IMR-90 (cell line): ENCODE measurements at regions not wholly inside any gene's neighbourhood (a gene's known extent, or its start where the extent isn't known, plus 50 kb on each side); places are given as distances from the start of the nearest gene placed in this dataset.

Experiments
- ATAC-seq: fragments of 200-7000 bp; cut with Tn5 transposase; 2 replicates; pipeline ENCODE4 v1.9.1; 2020; ENCODE audit warnings: low read depth, mild to moderate bottlenecking, moderate library complexity
- BruUV-seq: library from RNA; stranded (reverse); fragments of 400-500 nt; replicated peaks from 2 replicates; lab custom pipeline; 2021; lab: Mats Ljungman, UMichigan
- CTCF ChIA-PET: fragments of 300-600 bp; formaldehyde crosslinking; extraction: SDS; loops from one replicate; lab custom pipeline; 2021; ENCODE audit warnings: antibody characterized with exemption; lab: Yijun Ruan, JAX
- POLR2A ChIA-PET: fragments of 300-600 bp; sonication (Branson Sonifier 250); formaldehyde crosslinking; loops from one replicate; lab custom pipeline; 2022; ENCODE audit warnings: antibody characterized with exemption; ENCODE audit not compliant: unreplicated experiment; lab: Charles Lee
- DNase-seq: peaks from one replicate; pipeline ENCODE4 v3.0.0; 2013
- H2AFZ ChIP-seq: replicated peaks from 2 replicates; pipeline ENCODE3; 2013; ENCODE audit warnings: low read length, mild to moderate bottlenecking; ENCODE audit not compliant: poor library complexity
- H2AK5ac ChIP-seq: 2 replicates; pipeline ENCODE4 v1.6.1; 2013; ENCODE audit warnings: low read depth, low read length, inconsistent platforms
- H2AK9ac ChIP-seq: replicated peaks from 2 replicates; pipeline ENCODE3; 2013; ENCODE audit warnings: mild to moderate bottlenecking, low read depth, low read length, moderate library complexity; ENCODE audit not compliant: poor library complexity
- H2BK120ac ChIP-seq: 2 replicates; pipeline ENCODE4 v1.6.1; 2013; ENCODE audit warnings: low read depth, low read length, inconsistent platforms
- H2BK15ac ChIP-seq: 3 replicates; pipeline ENCODE4 v1.6.1; 2013; ENCODE audit warnings: low read depth, low read length, inconsistent platforms
- H2BK20ac ChIP-seq: 2 replicates; pipeline ENCODE4 v1.6.1; 2013; ENCODE audit warnings: low read depth, mild to moderate bottlenecking, inconsistent platforms, low read length, moderate library complexity
- H2BK5ac ChIP-seq: 2 replicates; pipeline ENCODE4 v1.6.1; 2013; ENCODE audit warnings: mild to moderate bottlenecking, low read depth, low read length, inconsistent platforms; ENCODE audit not compliant: poor library complexity, severe bottlenecking
- H3K14ac ChIP-seq: replicated peaks from 2 replicates; pipeline ENCODE4 v1.6.1; 2013; ENCODE audit warnings: low read depth, low read length, inconsistent platforms
- H3K18ac ChIP-seq: 2 replicates; pipeline ENCODE4 v1.6.1; 2013; ENCODE audit warnings: low read depth, low read length, control low read depth
- H3K23ac ChIP-seq: 2 replicates; pipeline ENCODE4 v1.6.1; 2013; ENCODE audit warnings: low read depth, low read length, inconsistent platforms
- H3K27ac ChIP-seq: 2 replicates; pipeline ENCODE4 v1.5.1; 2013; ENCODE audit warnings: mild to moderate bottlenecking, control low read depth, low read length; ENCODE audit not compliant: insufficient read depth
- H3K27me3 ChIP-seq: 2 replicates; pipeline ENCODE4 v1.6.1; 2013; ENCODE audit warnings: low read length; ENCODE audit not compliant: control insufficient read depth, insufficient read depth
- H3K36me3 ChIP-seq: 2 replicates; pipeline ENCODE4 v1.6.1; 2013; ENCODE audit warnings: low read length, mixed read lengths; ENCODE audit not compliant: control insufficient read depth, insufficient read depth
- H3K4ac ChIP-seq: 2 replicates; pipeline ENCODE4 v1.6.1; 2013; ENCODE audit warnings: low read depth, low read length, inconsistent platforms
- H3K4me1 ChIP-seq: 2 replicates; pipeline ENCODE4 v1.6.1; 2013; ENCODE audit warnings: low read length, mixed read lengths; ENCODE audit not compliant: control insufficient read depth, insufficient read depth
- H3K4me2 ChIP-seq: 2 replicates; pipeline ENCODE4 v1.6.1; 2013; ENCODE audit warnings: low read depth, mild to moderate bottlenecking, control low read depth, low read length, moderate library complexity
- H3K4me3 ChIP-seq: 2 replicates; pipeline ENCODE4 v1.5.1; 2013; ENCODE audit warnings: low read depth, mild to moderate bottlenecking, control low read depth, low read length, moderate library complexity; ENCODE audit not compliant: insufficient read depth
- H3K56ac ChIP-seq: 2 replicates; pipeline ENCODE4 v1.6.1; 2013; ENCODE audit warnings: low read length, inconsistent platforms; ENCODE audit not compliant: insufficient read depth; ENCODE audit errors: extremely low read depth
- H3K79me1 ChIP-seq, 2 experiments: 2 replicates each; pipeline ENCODE4 v1.6.1; 2013; ENCODE audit warnings: low read length in 2 of 2, inconsistent platforms in 1 of 2, low read depth in 1 of 2
- H3K9ac ChIP-seq: 2 replicates; pipeline ENCODE4 v1.6.1; 2013; ENCODE audit warnings: low read depth, low read length, control low read depth
- H3K9me1 ChIP-seq: 2 replicates; pipeline ENCODE4 v1.6.1; 2013; ENCODE audit warnings: low read length, inconsistent platforms; ENCODE audit not compliant: insufficient read depth
- H3K9me3 ChIP-seq: 2 replicates; pipeline ENCODE4 v1.6.1; 2013; ENCODE audit warnings: low read length; ENCODE audit not compliant: control insufficient read depth, insufficient read depth
- H4K20me1 ChIP-seq: 2 replicates; pipeline ENCODE4 v1.6.1; 2013; ENCODE audit warnings: low read length, inconsistent platforms; ENCODE audit not compliant: insufficient read depth
- H4K5ac ChIP-seq: 2 replicates; pipeline ENCODE4 v1.6.1; 2013; ENCODE audit warnings: mild to moderate bottlenecking, low read depth, low read length, control low read depth
- H4K8ac ChIP-seq, 2 experiments: 2 replicates each; pipeline ENCODE4 v1.6.1; 2013; ENCODE audit warnings: low read depth in 2 of 2, low read length in 2 of 2, control low read depth in 1 of 2, inconsistent platforms in 1 of 2
- H4K91ac ChIP-seq: 2 replicates; pipeline ENCODE4 v1.6.1; 2013; ENCODE audit warnings: low read depth, low read length, inconsistent platforms; ENCODE audit not compliant: insufficient read depth
- BHLHE40 ChIP-seq: fragments of 150-350 bp; IDR thresholded peaks from 2 replicates; pipeline ENCODE4 v1.6.1; 2016; ENCODE audit warnings: mild to moderate bottlenecking, low read depth, low read length
- CEBPB ChIP-seq: IDR thresholded peaks from 2 replicates; pipeline ENCODE4 v1.6.1; 2012; ENCODE audit warnings: low read depth, low read length, improper control_type of control experiment
- CHD1 ChIP-seq: IDR thresholded peaks from 2 replicates; pipeline ENCODE4 v1.6.1; 2012; ENCODE audit warnings: low read depth, low read length, improper control_type of control experiment
- ELK1 ChIP-seq: fragments of 150-350 bp; IDR thresholded peaks from 2 replicates; pipeline ENCODE4 v1.6.1; 2016; ENCODE audit warnings: low read depth, mild to moderate bottlenecking, low read length, moderate library complexity, borderline replicate concordance
- FOS ChIP-seq: fragments of 150-350 bp; IDR thresholded peaks from 2 replicates; pipeline ENCODE4 v1.6.1; 2016; ENCODE audit warnings: low read depth, low read length
- MAFK ChIP-seq: IDR thresholded peaks from 2 replicates; pipeline ENCODE4 v1.6.1; 2012; ENCODE audit warnings: low read depth, low read length, improper control_type of control experiment
- MAZ ChIP-seq: IDR thresholded peaks from 2 replicates; pipeline ENCODE4 v1.6.1; 2012; ENCODE audit warnings: low read depth, mild to moderate bottlenecking, low read length, improper control_type of control experiment, moderate library complexity, borderline replicate concordance
- NFE2L2 ChIP-seq: fragments of 150-350 bp; IDR thresholded peaks from 2 replicates; pipeline ENCODE4 v1.6.1; 2016; ENCODE audit warnings: low read depth, mild to moderate bottlenecking, low read length
- POLR2A ChIP-seq: IDR thresholded peaks from 2 replicates; pipeline ENCODE4 v1.6.1; 2012; ENCODE audit warnings: mild to moderate bottlenecking, low read depth, low read length
- RAD21 ChIP-seq: IDR thresholded peaks from 2 replicates; pipeline ENCODE4 v1.6.1; 2012; ENCODE audit warnings: low read length, improper control_type of control experiment
- RCOR1 ChIP-seq: IDR thresholded peaks from 2 replicates; pipeline ENCODE4 v1.6.1; 2012; ENCODE audit warnings: mild to moderate bottlenecking, low read length, improper control_type of control experiment; ENCODE audit not compliant: insufficient replicate concordance
- RFX5 ChIP-seq: IDR thresholded peaks from 2 replicates; pipeline ENCODE4 v1.8.0; 2012; ENCODE audit warnings: low read depth, mild to moderate bottlenecking, low read length, moderate library complexity
- SMC3 ChIP-seq: fragments of 150-350 bp; IDR thresholded peaks from 2 replicates; pipeline ENCODE4 v1.6.1; 2016; ENCODE audit warnings: low read depth, mild to moderate bottlenecking, antibody characterized with exemption, low read length, moderate library complexity
- WGBS, 2 experiments: methylation state at CpG; one replicate each; pipeline versions ENCODE4 v1.1.5 to v1.1.7; 2013; ENCODE audit warnings: missing lambda C conversion rate in 2 of 2; ENCODE audit not compliant: insufficient read length in 1 of 2; ENCODE audit errors: extremely low coverage in 2 of 2; 5-methylcytosine and 5-hydroxymethylcytosine counted together
- dilution Hi-C: fragments of 300-500 bp; cut with HindIII; formaldehyde crosslinking; loops from one replicate; pipeline ENCODE4 v1.14.3; 2018; ENCODE audit warnings: low sequenced_read_pairs; ENCODE audit not compliant: unreplicated experiment
- in situ Hi-C: fragments of 300-500 bp; cut with MboI; formaldehyde crosslinking; loops from 3 replicates; pipeline ENCODE4 v1.14.3; 2019; ENCODE audit warnings: low sequenced_read_pairs, inconsistent platforms, mixed read lengths
- intact Hi-C: fragments of 100-400 bp; cut with micrococcal nuclease; formaldehyde crosslinking; loops from 2 replicates; pipeline ENCODE4 v1.10.0; 2022
- TF ChIP-seq, protein P1 (sequence below): conservative IDR thresholded peaks from 2 replicates; pipeline ENCODE4 v1.5.1; 2012; ENCODE audit warnings: mild to moderate bottlenecking, low read depth, low read length, improper control_type of control experiment
- TF ChIP-seq, protein P2 (sequence below): fragments of 150-350 bp; IDR thresholded peaks from 2 replicates; pipeline ENCODE4 v1.6.1; 2017; ENCODE audit warnings: mild to moderate bottlenecking, antibody characterized with exemption, low read length, low read depth

- no peak overlapping the region for H3K27ac ChIP-seq
- dilution Hi-C loops (no loop called here), intact Hi-C loops (no loop called here), in situ Hi-C loops (no loop called here)
- ATAC-seq = no peak
- WGBS, 2 experiments = 100% methylated on average over 2 of the region's 3 CpGs; no CpG with 5 or more reads in 1 of the 2 experiments
- H2AK5ac ChIP-seq = no peak overlapping the region
- H3K79me1 ChIP-seq = no peaks in the 10 kb centered on the region
- no peak overlapping the region for H2AFZ ChIP-seq
- H3K9me1 ChIP-seq = no peaks in the 10 kb centered on the region
- no peaks in the 10 kb centered on the region for H3K36me3 ChIP-seq
- BruUV-seq = no TSS peak
- H2BK20ac ChIP-seq = no peak overlapping the region
- H3K4me2 ChIP-seq = no peak overlapping the region
- no peak overlapping the region for H2BK5ac ChIP-seq
- no peak overlapping the region for H2BK15ac ChIP-seq
- TF ChIP-seq RCOR1 = no peak
- TF ChIP-seq BHLHE40 = no peak
- TF ChIP-seq SMC3 = no peak
- no peak for TF ChIP-seq NFE2L2
- TF ChIP-seq, protein P1, sequence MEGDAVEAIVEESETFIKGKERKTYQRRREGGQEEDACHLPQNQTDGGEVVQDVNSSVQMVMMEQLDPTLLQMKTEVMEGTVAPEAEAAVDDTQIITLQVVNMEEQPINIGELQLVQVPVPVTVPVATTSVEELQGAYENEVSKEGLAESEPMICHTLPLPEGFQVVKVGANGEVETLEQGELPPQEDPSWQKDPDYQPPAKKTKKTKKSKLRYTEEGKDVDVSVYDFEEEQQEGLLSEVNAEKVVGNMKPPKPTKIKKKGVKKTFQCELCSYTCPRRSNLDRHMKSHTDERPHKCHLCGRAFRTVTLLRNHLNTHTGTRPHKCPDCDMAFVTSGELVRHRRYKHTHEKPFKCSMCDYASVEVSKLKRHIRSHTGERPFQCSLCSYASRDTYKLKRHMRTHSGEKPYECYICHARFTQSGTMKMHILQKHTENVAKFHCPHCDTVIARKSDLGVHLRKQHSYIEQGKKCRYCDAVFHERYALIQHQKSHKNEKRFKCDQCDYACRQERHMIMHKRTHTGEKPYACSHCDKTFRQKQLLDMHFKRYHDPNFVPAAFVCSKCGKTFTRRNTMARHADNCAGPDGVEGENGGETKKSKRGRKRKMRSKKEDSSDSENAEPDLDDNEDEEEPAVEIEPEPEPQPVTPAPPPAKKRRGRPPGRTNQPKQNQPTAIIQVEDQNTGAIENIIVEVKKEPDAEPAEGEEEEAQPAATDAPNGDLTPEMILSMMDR = no peak
- no peak for TF ChIP-seq FOS
- TF ChIP-seq RFX5 = no peak
- no peak for TF ChIP-seq POLR2A
- TF ChIP-seq, protein P2, sequence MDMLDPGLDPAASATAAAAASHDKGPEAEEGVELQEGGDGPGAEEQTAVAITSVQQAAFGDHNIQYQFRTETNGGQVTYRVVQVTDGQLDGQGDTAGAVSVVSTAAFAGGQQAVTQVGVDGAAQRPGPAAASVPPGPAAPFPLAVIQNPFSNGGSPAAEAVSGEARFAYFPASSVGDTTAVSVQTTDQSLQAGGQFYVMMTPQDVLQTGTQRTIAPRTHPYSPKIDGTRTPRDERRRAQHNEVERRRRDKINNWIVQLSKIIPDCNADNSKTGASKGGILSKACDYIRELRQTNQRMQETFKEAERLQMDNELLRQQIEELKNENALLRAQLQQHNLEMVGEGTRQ = no peak
- no peak for TF ChIP-seq ELK1
- no peak for TF ChIP-seq MAZ
- TF ChIP-seq CEBPB = no peak
- TF ChIP-seq MAFK = no peak
- TF ChIP-seq RAD21 = no peak
- no peak for TF ChIP-seq CHD1
- H3K27me3 ChIP-seq = no peaks in the 10 kb centered on the region
- no peak overlapping the region for H3K4me3 ChIP-seq
- no peaks in the 10 kb centered on the region for H3K9me3 ChIP-seq
- no peak overlapping the region for H3K9ac ChIP-seq
- H4K91ac ChIP-seq = no peak overlapping the region
- no peak overlapping the region for H4K8ac ChIP-seq
- CTCF ChIA-PET = no interaction called here
- no peaks in the 10 kb centered on the region for H3K4me1 ChIP-seq
- POLR2A ChIA-PET = no interaction called here
- no peak overlapping the region for H3K23ac ChIP-seq
- H2AK9ac ChIP-seq = no peak overlapping the region
- H2BK120ac ChIP-seq = no peak overlapping the region
- H3K18ac ChIP-seq = no peak overlapping the region
- H3K56ac ChIP-seq = no peak overlapping the region
- no peaks in the 10 kb centered on the region for H4K20me1 ChIP-seq
- no peak overlapping the region for H4K5ac ChIP-seq
- no peak for DNase-seq
- no peak overlapping the region for H3K4ac ChIP-seq
- H3K14ac ChIP-seq = no peak overlapping the region
Measured at GRCh38 chr3:76760336-76760735, 279.6 kb upstream of the ROBO2 start.
